AG10803 (cell line): ENCODE measurements at regions not wholly inside any gene's neighbourhood (a gene's known extent, or its start where the extent isn't known, plus 50 kb on each side); places are given as distances from the start of the nearest gene placed in this dataset.

Source experiments
- DNase-seq: peaks from one replicate; pipeline ENCODE4 v3.0.0; 2010; ENCODE audit warnings: low read depth
- H3K4me3 ChIP-seq: 2 replicates; pipeline ENCODE4 v1.5.1; 2011; ENCODE audit warnings: mild to moderate bottlenecking, low read length, control low read depth
- CTCF ChIP-seq: conservative IDR thresholded peaks from 2 replicates; pipeline ENCODE4 v1.5.1; 2011; ENCODE audit warnings: mild to moderate bottlenecking, low read length, control low read depth, inconsistent platforms

GRCh38 chr7:34240417-34240816, 335.1 kb downstream of the BMPER start:
- no peak for TF ChIP-seq CTCF
- no peak overlapping the region for H3K4me3 ChIP-seq
- DNase-seq: no peak

GRCh38 chr7:34242391-34242790, 337.1 kb downstream of the BMPER start:
- H3K4me3 ChIP-seq: no peak overlapping the region
- TF ChIP-seq CTCF: no peak
- no peak for DNase-seq

- no peak for DNase-seq
- TF ChIP-seq CTCF: no peak
Observed at GRCh38 chr7:34245246-34245645, 339.9 kb downstream of the BMPER start.

GRCh38 chr7:34247468-34247867, 342.1 kb downstream of the BMPER start:
- DNase-seq: peak; percentile 69
- no peak overlapping the region for H3K4me3 ChIP-seq
- TF ChIP-seq CTCF: no peak

More at GRCh38 chr7:34245246-34245645, 339.9 kb downstream of the BMPER start:
- H3K4me3 ChIP-seq: no peak overlapping the region

- H3K4me3 ChIP-seq: no peak overlapping the region
- no peak for TF ChIP-seq CTCF
- no peak for DNase-seq
Observed at GRCh38 chr7:34249192-34249591, 343.9 kb downstream of the BMPER start.

GRCh38 chr7:34260279-34260678, 354.9 kb downstream of the BMPER start:
- no peak overlapping the region for H3K4me3 ChIP-seq
- peak; percentile 94 for DNase-seq
- no peak for TF ChIP-seq CTCF

- TF ChIP-seq CTCF: no peak
- no peak overlapping the region for H3K4me3 ChIP-seq
- no peak for DNase-seq
Observed at GRCh38 chr7:34263168-34263567, 357.8 kb downstream of the BMPER start.
